ENCODE measurements at regions not wholly inside any gene's neighbourhood (a gene's known extent, or its start where the extent isn't known, plus 50 kb on each side); places are given as distances from the start of the nearest gene placed in this dataset.

DNA sequence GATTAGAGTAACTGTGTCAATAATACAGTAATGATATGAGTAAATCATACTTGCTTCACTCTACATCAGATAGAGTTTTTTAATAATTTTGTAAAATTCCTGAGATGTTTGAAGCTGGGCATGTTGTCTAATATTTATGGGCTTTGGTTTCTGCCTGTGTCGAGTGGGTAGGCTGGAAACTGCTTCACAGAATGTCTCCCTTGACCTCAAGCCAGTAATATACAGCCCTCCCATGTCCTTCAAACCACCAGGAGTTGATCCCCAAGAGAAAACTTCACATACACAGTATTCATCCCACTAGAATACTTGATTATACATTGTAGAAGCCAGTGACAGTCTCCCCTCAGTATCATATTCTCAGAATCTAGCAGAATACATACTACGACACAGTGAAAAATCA, 284.8 kb upstream of the TENM3 start:
- DNase-seq (ENCODE audit: low read depth) = no peak
- TF ChIP-seq, protein P1, sequence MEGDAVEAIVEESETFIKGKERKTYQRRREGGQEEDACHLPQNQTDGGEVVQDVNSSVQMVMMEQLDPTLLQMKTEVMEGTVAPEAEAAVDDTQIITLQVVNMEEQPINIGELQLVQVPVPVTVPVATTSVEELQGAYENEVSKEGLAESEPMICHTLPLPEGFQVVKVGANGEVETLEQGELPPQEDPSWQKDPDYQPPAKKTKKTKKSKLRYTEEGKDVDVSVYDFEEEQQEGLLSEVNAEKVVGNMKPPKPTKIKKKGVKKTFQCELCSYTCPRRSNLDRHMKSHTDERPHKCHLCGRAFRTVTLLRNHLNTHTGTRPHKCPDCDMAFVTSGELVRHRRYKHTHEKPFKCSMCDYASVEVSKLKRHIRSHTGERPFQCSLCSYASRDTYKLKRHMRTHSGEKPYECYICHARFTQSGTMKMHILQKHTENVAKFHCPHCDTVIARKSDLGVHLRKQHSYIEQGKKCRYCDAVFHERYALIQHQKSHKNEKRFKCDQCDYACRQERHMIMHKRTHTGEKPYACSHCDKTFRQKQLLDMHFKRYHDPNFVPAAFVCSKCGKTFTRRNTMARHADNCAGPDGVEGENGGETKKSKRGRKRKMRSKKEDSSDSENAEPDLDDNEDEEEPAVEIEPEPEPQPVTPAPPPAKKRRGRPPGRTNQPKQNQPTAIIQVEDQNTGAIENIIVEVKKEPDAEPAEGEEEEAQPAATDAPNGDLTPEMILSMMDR (IDR thresholded peaks at IDR 0.05; ENCODE audit: control insufficient read depth, extremely low read depth, insufficient read depth) = no peak
- no peak overlapping the region for H3K4me3 ChIP-seq (ENCODE audit: low read depth, low read length)

DNA sequence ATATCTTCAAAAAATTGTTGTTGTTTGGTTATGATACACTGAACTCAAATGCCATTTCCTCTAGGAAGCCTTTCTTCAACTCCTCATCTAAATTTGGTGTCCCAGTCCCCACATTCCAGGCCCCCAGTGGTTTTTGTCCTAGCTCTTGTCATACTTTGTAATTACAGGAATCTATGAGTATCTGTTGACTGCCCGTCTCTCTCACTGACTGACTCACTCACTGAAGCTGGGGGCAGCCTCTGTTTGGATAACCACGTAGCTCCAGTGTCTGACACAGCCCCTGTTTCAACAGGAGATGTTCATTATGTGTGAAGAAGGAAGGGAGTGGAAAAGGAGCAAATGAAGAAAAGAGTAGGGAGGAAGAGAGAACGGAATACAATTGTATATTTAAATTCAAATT, 284.1 kb upstream of the TENM3 start:
- TF ChIP-seq, protein P1 (IDR thresholded peaks at IDR 0.05; ENCODE audit: control insufficient read depth, extremely low read depth, insufficient read depth) = no peak
- H3K4me3 ChIP-seq (ENCODE audit: low read depth, low read length) = no peak overlapping the region
- no peak for DNase-seq (ENCODE audit: low read depth)

DNA sequence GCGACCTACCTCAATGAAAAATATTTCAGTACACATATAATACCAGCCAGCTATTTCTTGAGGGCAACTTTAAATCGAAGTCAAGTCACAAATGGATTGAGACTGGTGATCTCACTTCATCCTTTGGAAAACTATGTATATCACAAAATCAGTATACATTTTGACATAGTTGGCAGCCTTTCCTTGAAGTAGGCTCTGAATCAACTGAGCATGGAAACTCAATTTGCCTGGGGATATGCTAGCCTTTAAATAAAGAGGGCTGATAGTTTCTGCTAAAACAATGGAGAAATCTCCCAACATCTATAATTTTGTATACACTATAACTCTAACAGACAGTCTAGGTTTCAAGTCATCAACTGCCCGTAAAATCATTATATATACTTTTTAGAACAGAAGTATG, 282.8 kb upstream of the TENM3 start:
- no peak overlapping the region for H3K4me3 ChIP-seq (ENCODE audit: low read depth, low read length)
- DNase-seq (ENCODE audit: low read depth) = no peak
- TF ChIP-seq, protein P1 (IDR thresholded peaks at IDR 0.05; ENCODE audit: control insufficient read depth, extremely low read depth, insufficient read depth) = no peak

DNA sequence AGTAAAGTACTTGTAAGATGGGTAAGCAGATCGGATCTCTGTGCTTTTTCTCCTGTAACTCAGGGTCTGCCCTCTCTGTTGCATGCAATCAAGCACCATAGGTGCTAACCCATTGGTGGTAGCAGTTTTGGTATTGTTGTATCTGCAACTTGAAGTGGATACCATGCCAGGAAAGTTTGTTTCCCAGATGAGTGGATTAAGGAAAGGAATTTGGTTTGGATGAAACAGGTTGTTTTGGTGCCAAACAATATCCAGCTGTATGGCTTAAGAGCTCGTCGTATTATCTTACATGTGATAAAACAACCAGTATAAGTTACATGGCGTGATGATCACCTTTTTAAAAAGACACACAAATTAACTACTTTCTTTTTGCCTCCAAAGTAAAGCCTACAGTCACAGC, 280.9 kb upstream of the TENM3 start:
- no peak overlapping the region for H3K4me3 ChIP-seq (ENCODE audit: low read depth, low read length)

DNA sequence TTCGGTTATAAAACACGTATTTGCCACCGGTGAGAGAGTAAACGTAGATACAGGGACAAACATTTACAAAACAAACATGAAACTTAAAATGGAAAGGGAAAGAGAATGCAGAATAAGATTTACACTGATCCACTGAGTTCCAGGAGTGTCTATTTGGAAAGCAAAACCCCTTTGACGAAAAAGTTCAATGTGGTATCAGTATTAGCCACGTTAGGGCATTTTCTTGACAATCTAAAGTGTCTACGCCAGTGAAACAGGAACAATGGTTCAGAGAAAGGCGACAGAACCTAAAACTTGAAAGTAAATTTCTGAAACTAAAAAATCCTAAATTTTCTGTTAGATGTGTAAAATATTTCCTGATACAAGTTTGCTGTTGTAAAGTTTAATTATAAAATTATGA, 278.5 kb upstream of the TENM3 start:
- no peak for DNase-seq (ENCODE audit: low read depth)
- H3K4me3 ChIP-seq (ENCODE audit: low read depth, low read length) = no peak overlapping the region
- TF ChIP-seq, protein P1 (IDR thresholded peaks at IDR 0.05; ENCODE audit: control insufficient read depth, extremely low read depth, insufficient read depth) = no peak

More for the DNA sequence above, 280.9 kb upstream of the TENM3 start:
- no peak for DNase-seq (ENCODE audit: low read depth)
- TF ChIP-seq, protein P1 (IDR thresholded peaks at IDR 0.05; ENCODE audit: control insufficient read depth, extremely low read depth, insufficient read depth) = no peak

DNA sequence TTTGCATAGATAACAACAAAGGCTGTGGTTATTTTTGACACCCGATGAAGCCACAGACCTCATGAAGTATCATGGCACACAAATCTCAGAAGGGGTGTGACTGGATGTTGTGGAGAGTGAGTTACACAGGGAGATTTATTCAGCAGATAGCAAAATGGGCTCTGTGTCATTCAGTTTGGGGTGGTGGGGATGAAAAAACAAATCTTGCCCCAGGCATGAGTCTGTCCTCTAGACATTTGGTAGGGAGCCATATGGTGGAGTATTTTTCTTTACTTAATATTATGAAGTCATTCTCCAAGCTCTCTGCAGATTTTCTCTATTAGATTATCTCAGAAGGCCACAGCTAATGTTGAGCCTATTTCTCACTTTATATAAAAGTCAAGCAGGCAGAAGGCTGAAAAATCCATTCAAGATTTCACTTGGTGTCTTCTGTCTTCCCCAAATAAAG, 277.1 kb upstream of the TENM3 start:
- DNase-seq (ENCODE audit: low read depth) = no peak
- no peak overlapping the region for H3K4me3 ChIP-seq (ENCODE audit: low read depth, low read length)
- TF ChIP-seq, protein P1 (IDR thresholded peaks at IDR 0.05; ENCODE audit: control insufficient read depth, extremely low read depth, insufficient read depth) = no peak

DNA sequence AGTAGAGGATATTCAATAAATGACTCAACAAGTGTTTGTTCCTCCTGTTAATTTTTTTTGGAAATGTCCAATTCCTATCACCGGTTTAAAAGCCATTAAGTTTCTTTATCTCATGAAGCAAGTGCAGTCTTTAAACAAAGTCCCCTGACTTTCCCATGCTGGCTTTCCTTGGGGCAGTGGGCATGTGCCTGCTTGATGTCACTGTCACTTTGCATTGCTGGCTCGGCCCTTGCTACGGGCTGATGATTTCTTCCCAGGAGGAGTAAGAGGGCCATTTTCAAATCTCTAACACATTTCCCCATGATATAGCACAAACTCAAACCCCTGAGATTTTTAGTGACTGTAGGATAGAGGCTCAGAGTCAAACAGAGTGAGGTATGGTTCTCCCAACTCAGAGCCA, 275.8 kb upstream of the TENM3 start:
- DNase-seq (ENCODE audit: low read depth) = no peak
- TF ChIP-seq, protein P1 (IDR thresholded peaks at IDR 0.05; ENCODE audit: control insufficient read depth, extremely low read depth, insufficient read depth) = no peak
- H3K4me3 ChIP-seq (ENCODE audit: low read depth, low read length) = no peak overlapping the region

Measured in LNCaP clone FGC (cell line).